Ovary (tissue), 3 donors: ENCODE measurements at regions not wholly inside any gene's neighbourhood (a gene's known extent, or its start where the extent isn't known, plus 50 kb on each side); places are given as distances from the start of the nearest gene placed in this dataset.

Experiments
- EP300 ChIP-seq: sonication (generic); formaldehyde crosslinking; IDR thresholded peaks from one replicate; pipeline ENCODE4 v1.6.1; 2017; ENCODE audit warnings: antibody characterized with exemption
- POLR2A ChIP-seq: fragments of 450-650 bp; IDR thresholded peaks from one replicate; pipeline ENCODE4 v1.6.1; 2017; ENCODE audit warnings: antibody characterized with exemption, mild to moderate bottlenecking, moderate library complexity
- TF ChIP-seq, protein P1 (sequence below), 3 donors: fragments of 450-650 bp in 2 of 3; fragments of 200-600 bp in 1 of 3; IDR thresholded peaks; one replicate each; pipeline versions ENCODE4 v1.5.1 to v1.8.0; 2016 to 2022; ENCODE audit warnings: antibody characterized with exemption in 3 of 3, mild to moderate bottlenecking in 1 of 3
- donor health status: DM: no; HTN: no; CAD: no.

GRCh38 chr2:105187531-105187930, 54.0 kb upstream of the GPR45 start:
- TF ChIP-seq, protein P1, sequence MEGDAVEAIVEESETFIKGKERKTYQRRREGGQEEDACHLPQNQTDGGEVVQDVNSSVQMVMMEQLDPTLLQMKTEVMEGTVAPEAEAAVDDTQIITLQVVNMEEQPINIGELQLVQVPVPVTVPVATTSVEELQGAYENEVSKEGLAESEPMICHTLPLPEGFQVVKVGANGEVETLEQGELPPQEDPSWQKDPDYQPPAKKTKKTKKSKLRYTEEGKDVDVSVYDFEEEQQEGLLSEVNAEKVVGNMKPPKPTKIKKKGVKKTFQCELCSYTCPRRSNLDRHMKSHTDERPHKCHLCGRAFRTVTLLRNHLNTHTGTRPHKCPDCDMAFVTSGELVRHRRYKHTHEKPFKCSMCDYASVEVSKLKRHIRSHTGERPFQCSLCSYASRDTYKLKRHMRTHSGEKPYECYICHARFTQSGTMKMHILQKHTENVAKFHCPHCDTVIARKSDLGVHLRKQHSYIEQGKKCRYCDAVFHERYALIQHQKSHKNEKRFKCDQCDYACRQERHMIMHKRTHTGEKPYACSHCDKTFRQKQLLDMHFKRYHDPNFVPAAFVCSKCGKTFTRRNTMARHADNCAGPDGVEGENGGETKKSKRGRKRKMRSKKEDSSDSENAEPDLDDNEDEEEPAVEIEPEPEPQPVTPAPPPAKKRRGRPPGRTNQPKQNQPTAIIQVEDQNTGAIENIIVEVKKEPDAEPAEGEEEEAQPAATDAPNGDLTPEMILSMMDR (IDR thresholded peaks at IDR 0.05): no peak
- TF ChIP-seq POLR2A (no peak), EP300 (no peak)
